Hematopoietic multipotent progenitor cell treated with erythropoietin and hydrocortisone succinate and interleukin-3 and kit ligand, for 15 days (in vitro differentiated cells): ENCODE measurements at regions not wholly inside any gene's neighbourhood (a gene's known extent, or its start where the extent isn't known, plus 50 kb on each side); places are given as distances from the start of the nearest gene placed in this dataset.
"Not testable (repeated sequence)": the region's sequence is repeated elsewhere in the genome, so short reads cannot be mapped to it uniquely, and the experiment has no call there.

ENCODE experiments used
- DNase-seq: peaks from one replicate; pipeline ENCODE4 v3.0.0-alpha.2; 2015; ENCODE audit warnings: low spot score

GRCh38 chr1:187894349-187894748 lies 1065.6 kb downstream of the PLA2G4A start:
- DNase-seq, result no peak

GRCh38 chr1:187903223-187903622 lies 1074.5 kb downstream of the PLA2G4A start:
- DNase-seq, result no peak

GRCh38 chr1:187909382-187909781 lies 1080.6 kb downstream of the PLA2G4A start:
- no peak for DNase-seq

GRCh38 chr1:187911820-187912219 lies 1083.1 kb downstream of the PLA2G4A start:
- DNase-seq, result no peak

GRCh38 chr1:187920976-187921375 lies 1092.2 kb downstream of the PLA2G4A start:
- DNase-seq, result no peak

- DNase-seq, result no peak
Observed at GRCh38 chr1:187921426-187921825, 1092.7 kb downstream of the PLA2G4A start.

GRCh38 chr1:187922255-187922654 lies 1093.5 kb downstream of the PLA2G4A start:
- DNase-seq, result no peak

- no peak for DNase-seq
Observed at GRCh38 chr1:187924252-187924651, 1095.5 kb downstream of the PLA2G4A start.

GRCh38 chr1:187928288-187928687 lies 1099.5 kb downstream of the PLA2G4A start:
- DNase-seq, result no peak

- DNase-seq, result no peak
Observed at GRCh38 chr1:187928696-187929095, 1099.9 kb downstream of the PLA2G4A start.

GRCh38 chr1:187931776-187932175 lies 1103.0 kb downstream of the PLA2G4A start:
- DNase-seq, result no peak

GRCh38 chr1:187933562-187934419 lies 1105.0 kb downstream of the PLA2G4A start:
- DNase-seq, result no peak

- DNase-seq, result no peak
Observed at GRCh38 chr1:187936667-187937066, 1107.9 kb downstream of the PLA2G4A start.

GRCh38 chr1:187938092-187938491 lies 1109.3 kb downstream of the PLA2G4A start:
- DNase-seq, result no peak

GRCh38 chr1:187942986-187943385 lies 1114.2 kb downstream of the PLA2G4A start:
- DNase-seq, result no peak

- DNase-seq, result no peak
Observed at GRCh38 chr1:187943606-187944403, 1115.1 kb downstream of the PLA2G4A start.

- DNase-seq, result not testable (repeated sequence)
Observed at GRCh38 chr1:187946661-187947060, 1117.9 kb downstream of the PLA2G4A start.

GRCh38 chr1:187947359-187947758 lies 1118.6 kb downstream of the PLA2G4A start:
- no peak for DNase-seq

- no peak for DNase-seq
Observed at GRCh38 chr1:187948170-187948794, 1119.5 kb downstream of the PLA2G4A start.

GRCh38 chr1:187949567-187949966 lies 1120.8 kb downstream of the PLA2G4A start:
- DNase-seq, result no peak

GRCh38 chr1:187951817-187952216 lies 1123.1 kb downstream of the PLA2G4A start:
- no peak for DNase-seq

- DNase-seq, result no peak
Observed at GRCh38 chr1:187952446-187952845, 1123.7 kb downstream of the PLA2G4A start.

- DNase-seq, result no peak
Observed at GRCh38 chr1:187956975-187957374, 1128.2 kb downstream of the PLA2G4A start.
